ENCODE measurements at regions not wholly inside any gene's neighbourhood (a gene's known extent, or its start where the extent isn't known, plus 50 kb on each side); places are given as distances from the start of the nearest gene placed in this dataset.

DNA sequence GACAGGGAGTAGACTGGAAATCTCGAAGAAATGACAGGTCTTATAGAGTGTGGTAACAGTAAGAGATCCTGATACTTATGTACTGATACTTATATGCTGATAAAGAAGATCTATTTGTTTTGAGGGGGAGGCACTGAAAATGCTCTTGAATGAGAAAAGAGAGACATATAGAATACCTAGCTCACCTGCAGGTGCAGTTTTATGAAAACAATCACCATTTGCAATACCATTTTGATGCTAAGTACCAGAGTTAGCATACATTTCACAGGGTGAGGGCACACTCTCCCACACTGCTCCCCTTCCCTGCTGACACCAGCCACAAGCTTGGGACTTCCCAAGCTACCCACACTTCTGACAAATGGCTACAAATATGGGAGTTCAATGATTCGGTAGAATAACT lies 1490.1 kb upstream of the IGFBP7 start:
- intact Hi-C loops (cut with DNase I) = no loop called here
- ATAC-seq (no peak), DNase-seq (ENCODE audit: low spot score) (no peak)

DNA sequence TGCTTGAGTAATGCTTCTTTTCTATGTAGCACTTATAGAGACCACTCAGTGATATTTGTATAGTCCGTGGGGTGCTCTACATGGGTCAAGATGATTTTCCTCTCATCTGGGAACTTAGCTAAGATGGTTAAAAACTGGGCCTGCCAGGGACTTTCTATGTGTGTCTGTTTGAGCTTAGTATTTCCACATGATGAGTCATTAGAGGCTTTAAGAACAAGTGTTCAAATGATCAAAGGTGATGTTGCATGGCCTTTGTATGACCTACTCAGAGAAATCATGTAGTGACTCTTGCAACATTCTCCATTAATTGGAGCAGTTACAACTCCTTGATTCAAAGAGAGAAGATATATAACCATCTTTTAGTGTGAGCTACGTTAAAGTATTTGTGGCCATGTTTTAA lies 1480.5 kb upstream of the IGFBP7 start:
- ATAC-seq = no peak
- no peak for DNase-seq (ENCODE audit: low spot score)
- intact Hi-C loops (cut with DNase I) = no loop called here

DNA sequence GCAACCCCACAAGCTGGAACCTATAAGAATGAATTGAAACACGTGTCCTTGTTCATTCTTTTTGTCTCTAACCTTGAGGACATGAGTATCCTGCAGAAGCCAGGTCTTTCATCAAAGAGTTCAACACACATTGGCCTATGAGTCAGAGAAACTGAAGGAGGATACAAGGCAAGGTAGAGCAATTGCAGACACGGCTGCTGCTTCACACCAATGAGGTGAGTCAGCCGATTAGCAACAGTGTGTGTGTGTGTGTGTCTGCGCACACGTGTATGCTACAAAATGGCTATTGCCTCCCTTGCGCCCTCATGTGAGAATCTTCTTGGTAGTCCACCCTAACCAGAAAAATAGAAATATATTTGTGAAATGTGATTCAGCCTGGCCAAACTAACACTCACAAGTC lies 1477.7 kb upstream of the IGFBP7 start:
- intact Hi-C loops (cut with DNase I) = no loop called here
- no peak for DNase-seq (ENCODE audit: low spot score)
- no peak for ATAC-seq

DNA sequence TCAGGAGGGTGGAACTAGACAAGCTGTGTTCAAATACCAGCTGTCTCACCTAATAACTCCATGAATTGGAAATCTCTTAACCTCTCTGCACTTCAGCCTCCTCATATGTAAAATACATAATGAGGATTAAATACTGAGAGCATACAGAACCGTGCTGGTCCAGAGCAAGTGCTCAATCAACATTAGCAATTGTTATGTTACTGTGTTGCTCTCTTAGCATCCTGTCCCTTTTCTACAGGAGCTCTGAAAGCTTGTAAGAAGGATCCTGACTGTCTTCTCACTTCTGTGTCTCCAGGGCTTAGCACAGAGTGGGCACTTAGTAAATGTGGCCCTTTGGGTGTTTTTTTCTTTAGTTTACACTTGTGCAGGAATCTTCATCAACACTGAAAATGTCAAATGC lies 1456.1 kb upstream of the IGFBP7 start:
- no peak for DNase-seq (ENCODE audit: low spot score)
- intact Hi-C loops (cut with DNase I) = no loop called here
- ATAC-seq = no peak

DNA sequence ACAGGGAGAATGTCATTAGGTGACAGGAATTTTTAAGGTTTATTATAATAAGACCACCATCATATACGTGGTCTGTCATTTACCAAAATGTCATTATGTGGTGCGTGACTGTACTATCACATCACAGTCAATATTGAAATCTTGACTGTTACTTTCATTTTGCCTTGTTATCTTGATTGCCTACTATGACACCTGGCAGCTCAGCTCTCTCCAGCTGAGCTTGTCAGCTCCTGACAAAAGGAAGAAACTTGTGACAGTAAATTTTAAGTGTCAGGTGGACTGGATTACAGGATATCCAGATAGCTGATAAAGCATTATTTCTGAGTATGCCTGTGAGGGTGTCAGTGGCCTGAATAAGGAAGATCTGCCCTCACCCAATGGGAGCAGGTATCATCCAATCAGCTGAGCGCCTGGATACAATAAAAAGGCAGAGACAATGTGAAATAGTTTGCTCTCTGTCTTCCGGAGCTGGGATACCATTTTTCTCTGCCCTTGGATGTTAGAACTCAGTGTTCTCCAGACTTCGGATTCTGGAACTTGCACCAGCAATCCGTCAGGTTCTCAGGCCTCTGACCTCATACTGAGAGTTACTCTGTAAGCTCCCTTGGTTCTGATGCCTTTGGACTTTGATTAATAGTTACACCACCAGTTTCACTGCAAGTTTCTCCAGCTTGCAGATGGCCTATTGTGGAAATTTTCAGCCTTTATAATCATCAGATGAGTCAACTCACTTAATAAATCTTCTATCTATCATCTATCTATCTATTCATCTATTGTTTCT lies 1454.7 kb upstream of the IGFBP7 start:
- no peak for ATAC-seq
- intact Hi-C loops (cut with DNase I) = no loop called here
- DNase-seq (ENCODE audit: low spot score) = no peak

DNA sequence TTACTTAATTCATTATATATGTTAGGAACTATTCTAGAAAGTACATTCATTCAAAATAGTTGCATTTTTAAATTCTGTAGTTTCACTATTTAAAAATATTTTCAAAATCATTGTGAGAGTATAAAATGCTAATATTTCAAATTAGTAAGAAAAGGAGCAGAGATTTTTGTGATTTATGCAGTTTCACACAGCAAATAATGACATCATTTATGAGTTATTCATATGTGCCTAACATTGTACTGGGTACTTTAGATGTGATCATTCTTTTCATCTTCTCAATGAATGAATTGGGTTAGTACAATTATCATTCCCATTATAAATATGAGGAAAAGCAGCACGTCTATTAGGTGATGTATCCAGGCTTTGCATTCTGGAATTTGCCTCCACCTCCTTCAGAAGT lies 1451.0 kb upstream of the IGFBP7 start:
- intact Hi-C loops (cut with DNase I) = no loop called here
- ATAC-seq (no peak), DNase-seq (ENCODE audit: low spot score) (no peak)

DNA sequence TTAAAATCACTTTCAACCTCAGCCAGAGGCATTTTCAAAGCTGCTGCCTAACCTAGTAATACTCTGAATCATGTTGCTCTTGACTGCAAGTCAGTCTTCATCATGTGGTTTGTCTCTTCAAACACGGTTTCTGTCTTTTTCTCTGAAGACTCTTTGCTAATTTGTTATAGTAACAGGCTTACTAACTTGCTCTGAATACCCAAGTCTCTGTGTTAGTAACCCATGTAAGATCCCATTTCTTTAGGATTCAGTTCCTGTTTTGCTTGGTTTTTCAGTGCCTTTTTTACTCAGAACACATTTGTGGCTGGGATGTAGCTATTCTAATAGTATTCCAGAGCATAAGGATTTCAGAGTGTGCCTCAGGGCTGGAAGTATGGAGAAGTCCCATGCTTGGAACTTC lies 1450.6 kb upstream of the IGFBP7 start:
- DNase-seq (ENCODE audit: low spot score) = no peak
- ATAC-seq = no peak
- intact Hi-C loops (cut with DNase I) = no loop called here

DNA sequence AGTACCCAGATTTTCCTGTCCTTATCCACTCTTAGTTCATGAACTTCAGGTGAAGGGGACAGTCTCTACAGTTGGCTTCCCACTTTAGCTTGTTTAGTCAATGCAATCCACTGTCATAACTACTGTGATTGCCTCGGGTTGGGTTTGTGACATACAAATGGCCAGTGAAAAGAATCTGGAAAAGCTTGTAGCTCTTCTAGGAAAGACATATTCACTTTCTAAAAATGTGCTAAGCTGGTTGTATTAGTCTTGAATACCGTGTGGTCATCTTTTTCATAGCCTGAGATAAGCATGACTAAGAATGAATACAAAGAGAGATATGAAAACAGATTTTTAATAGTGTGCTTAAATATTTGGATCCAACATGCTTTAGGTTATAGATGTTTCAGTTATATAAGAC lies 1443.5 kb upstream of the IGFBP7 start:
- DNase-seq (ENCODE audit: low spot score) = no peak

DNA sequence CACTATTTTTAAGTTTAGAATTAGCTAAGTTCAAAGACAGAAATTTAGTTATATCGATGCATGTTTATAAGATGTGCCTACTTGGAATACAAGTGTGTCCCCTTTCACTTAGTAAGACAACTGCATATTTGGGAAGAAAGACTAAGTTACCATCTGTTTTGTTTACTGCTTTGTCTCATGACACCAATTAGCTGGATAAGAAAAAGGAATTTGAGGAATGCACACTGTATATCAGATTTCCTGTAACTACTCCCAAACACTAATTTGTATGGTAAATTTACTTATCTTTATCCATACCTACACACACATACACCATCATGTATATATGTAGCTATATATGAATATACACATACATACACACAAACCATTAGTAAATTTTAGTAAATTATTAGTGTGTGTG lies 1442.8 kb upstream of the IGFBP7 start:
- no peak for ATAC-seq
- DNase-seq (ENCODE audit: low spot score) = no peak
- intact Hi-C loops (cut with DNase I) = no loop called here

More for the DNA sequence above, 1443.5 kb upstream of the IGFBP7 start:
- ATAC-seq = no peak
- intact Hi-C loops (cut with DNase I) = no loop called here

DNA sequence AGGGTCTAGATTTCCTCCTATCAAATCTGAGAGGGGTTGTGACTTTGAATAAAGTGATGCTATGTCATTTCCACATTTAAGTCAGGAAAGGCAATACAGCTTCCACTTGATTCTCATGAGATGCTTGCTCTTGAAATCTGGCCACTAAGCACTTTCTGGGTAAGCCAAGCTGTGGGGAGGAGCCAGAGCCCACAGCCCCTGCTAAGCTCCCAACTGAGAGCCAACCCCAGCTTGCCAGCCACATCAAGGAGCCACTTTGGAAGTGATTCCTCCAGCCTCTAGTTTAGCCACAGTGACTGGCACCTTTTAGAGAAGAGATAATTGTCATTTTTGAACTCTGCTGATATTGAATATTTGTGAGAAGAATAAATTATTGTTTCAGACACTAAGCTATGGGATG lies 1441.5 kb upstream of the IGFBP7 start:
- intact Hi-C loops (cut with DNase I) = no loop called here
- DNase-seq (ENCODE audit: low spot score) = no peak
- ATAC-seq = no peak

DNA sequence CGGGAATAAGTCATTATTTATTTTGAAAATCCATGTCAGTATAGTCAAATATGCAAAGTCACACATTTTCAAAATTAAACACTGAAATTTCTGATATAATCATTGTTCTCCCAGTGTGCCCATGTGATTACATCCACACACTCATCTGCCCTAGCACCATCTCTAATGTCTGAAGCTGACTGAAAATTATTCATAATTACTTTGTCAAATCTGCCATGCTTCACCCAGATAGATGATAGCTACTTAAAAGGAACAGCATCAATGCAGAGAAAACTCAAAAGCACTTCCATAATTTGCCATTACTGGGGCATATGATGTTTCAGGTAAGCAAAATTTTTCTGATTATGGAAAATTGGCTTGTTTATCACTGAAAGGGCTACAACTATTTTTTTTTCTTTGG lies 1433.3 kb upstream of the IGFBP7 start:
- DNase-seq (ENCODE audit: low spot score) (no peak), ATAC-seq (no peak)
- intact Hi-C loops (cut with DNase I) = no loop called here

DNA sequence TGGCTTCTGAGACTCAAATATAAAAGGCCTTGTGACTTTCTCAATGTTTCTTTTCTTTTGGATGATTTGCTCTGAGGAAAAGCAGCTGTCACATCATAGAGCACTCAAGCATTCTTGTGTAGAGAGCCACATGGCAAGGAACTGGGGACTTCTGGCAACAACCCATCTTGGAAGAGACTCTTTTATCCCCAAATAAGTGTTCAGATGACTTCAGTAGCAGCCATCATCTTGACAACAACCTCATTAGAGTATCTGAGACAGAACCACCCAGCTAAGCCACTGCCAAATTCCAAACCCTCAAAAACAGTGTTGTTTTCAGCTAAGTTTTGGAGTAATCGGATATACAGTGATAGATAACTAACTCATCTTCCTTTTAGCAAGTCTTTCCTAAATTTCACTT lies 1431.7 kb upstream of the IGFBP7 start:
- no peak for ATAC-seq
- intact Hi-C loops (cut with DNase I) = no loop called here
- DNase-seq (ENCODE audit: low spot score) = no peak

DNA sequence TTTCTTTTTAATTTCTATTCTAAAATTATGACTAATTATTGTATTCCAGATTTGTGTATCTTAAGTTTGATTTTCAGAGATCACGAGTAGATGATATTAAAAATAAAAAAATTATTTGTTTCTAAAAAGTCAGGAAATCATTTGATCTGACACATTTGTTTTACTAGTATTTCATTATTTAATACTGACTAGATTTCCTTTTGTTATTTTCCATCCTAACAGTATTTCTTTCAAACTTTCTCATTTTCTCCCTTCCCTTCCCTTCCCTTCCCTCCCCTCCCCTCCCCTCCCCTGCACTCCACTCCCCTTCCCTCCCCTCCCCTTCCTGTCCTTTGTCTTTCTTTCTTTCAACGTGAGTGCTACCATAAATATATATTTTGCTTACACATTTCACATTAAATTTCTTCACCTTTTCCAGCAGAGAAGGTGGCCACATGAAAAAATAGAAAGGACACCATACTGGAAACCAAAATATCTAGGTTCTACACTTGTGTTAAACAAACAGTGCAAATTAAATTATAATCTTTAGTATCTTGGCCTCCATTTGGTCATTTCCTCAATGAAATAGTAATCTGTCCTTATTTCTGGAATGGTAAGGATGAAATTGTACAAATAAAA lies 1412.7 kb upstream of the IGFBP7 start:
- no peak for ATAC-seq
- no peak for DNase-seq (ENCODE audit: low spot score)
- intact Hi-C loops (cut with DNase I) = no loop called here

DNA sequence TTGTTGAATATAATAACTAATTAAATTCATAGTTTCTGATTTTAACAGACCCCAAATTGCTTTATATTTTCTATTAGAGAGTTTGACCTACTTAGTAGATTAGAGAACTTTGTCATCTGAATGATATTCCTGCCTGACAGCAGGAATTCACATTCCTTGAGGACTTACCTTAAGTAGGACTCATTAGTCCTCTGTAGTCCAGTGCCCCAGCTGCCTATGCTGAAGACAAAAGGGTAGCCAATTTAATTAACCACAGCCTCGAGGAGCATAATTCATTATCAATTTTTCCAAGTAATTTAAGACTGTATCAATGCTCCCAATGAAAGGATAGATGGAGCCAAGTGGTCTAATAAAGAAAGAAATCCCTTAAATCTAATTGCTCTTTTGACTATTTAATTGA lies 1405.0 kb upstream of the IGFBP7 start:
- intact Hi-C loops (cut with DNase I) = no loop called here
- ATAC-seq = no peak
- DNase-seq (ENCODE audit: low spot score) = no peak

DNA sequence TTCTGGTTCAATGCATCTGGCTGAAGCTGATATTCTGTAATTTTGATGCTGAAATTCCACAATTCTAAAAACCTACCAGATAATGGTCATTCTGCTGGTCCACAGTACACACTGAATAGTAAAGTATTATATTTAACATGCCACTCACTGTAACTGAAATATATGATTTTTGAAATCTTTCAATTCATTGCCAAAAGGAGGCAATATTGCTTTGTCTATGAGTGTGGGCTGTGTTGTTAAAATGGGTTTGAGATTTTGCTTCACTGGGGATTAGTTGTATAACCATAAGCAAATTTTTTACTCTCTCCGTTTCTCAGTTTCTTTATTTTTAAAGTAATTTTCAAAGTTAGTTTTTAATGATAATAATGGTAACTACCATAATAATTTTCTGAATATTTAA lies 1404.1 kb upstream of the IGFBP7 start:
- ATAC-seq = no peak
- DNase-seq (ENCODE audit: low spot score) = no peak
- intact Hi-C loops (cut with DNase I) = no loop called here

DNA sequence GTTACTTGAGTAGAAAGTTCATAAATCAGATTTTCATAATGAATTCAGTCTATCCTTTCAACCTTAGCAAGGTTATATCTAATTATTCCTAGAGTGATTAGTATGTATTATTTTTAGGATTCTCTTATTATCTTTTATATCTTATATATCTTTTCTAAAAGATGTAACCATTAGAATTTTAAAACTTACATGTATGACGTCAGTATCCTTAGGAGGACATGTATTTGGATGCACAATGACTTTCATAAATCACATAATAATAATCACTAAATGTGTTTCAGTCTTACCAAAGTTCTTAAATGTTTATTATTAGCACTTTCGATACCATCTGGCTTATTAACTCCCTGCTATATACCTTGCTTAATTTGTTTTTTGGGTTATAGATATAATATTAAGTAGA lies 1400.5 kb upstream of the IGFBP7 start:
- ATAC-seq (no peak), DNase-seq (ENCODE audit: low spot score) (no peak)

DNA sequence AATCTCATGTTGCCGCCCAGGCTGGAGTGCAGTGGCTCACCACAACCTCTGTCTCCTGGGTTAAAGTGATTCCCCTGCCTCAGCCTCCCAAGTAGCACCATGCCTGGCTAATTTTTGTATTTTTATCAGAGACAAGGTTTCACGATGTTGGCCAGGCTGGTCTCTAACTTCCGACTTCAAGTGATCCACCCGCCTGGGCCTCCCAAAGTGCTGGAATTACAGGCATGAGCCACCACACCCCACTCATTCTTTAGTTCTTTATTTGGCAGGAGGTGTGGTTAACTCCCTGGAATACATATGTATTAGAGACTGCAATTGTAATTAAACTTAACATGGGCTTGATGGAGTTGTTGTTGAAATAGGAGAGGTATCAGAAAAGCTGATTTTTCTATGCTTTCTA lies 1396.9 kb upstream of the IGFBP7 start:
- intact Hi-C loops (cut with DNase I) = no loop called here
- DNase-seq (ENCODE audit: low spot score) = no peak
- no peak for ATAC-seq

More for the DNA sequence above, 1400.5 kb upstream of the IGFBP7 start:
- intact Hi-C loops (cut with DNase I) = no loop called here

DNA sequence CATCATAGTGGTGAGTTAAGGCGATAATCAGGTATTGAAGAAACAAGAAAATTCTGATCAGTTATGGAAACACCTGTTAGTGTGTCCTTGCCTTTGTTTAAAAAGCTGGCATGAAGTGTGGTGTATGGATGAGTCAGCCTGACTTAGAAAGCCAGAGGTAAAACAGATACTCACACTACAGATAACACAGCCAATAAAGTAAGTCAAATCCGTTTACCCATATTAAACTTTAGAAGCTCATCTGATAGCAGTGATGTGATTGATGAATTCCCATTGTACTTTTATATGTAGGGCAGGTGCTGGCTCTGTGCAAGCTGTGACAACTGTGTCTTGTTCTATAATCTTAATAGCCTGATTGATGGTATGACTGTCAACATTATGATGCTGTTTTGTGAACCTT lies 1392.7 kb upstream of the IGFBP7 start:
- intact Hi-C loops (cut with DNase I) = no loop called here
- DNase-seq (ENCODE audit: low spot score) = no peak
- no peak for ATAC-seq

DNA sequence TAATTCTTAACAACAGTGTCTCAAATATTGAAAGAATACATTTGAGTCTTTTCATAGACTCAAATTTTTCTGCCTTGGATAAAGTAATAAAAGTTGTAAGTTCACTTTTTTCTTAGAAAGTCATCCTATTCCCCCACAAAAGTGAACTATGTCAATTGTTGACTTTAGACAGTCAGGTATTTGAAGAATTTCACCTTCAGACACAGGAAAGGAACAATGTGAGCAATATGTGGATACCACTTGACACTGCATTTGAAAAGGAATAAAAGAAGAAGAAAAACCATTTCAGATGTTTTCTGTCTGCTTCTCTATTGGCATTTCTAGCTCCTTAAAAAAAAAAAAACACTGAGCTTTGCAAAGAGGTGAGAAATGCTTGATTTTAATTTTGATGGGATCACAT lies 1389.0 kb upstream of the IGFBP7 start:
- DNase-seq (ENCODE audit: low spot score) (no peak), ATAC-seq (no peak)
- intact Hi-C loops (cut with DNase I) = no loop called here

DNA sequence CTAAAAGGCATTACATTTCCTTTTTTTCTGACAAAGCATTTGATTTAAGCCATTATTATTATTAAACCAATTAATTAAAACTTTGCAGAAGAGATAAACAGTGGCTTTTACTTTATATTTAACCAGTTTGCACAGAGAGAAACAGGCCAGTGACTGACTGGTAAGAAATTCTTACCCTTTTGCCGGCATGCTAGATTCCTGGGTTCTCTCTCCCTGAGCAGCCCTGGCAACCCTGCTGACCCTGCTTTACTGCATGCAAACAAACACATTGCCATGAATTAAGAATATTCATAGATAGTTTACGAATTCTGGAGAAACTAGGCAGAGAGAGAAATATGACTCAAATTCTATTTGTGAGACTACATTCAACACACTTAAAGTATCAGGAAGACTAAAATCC lies 1381.4 kb upstream of the IGFBP7 start:
- DNase-seq (ENCODE audit: low spot score) (no peak), ATAC-seq (no peak)
- intact Hi-C loops (cut with DNase I) = no loop called here

DNA sequence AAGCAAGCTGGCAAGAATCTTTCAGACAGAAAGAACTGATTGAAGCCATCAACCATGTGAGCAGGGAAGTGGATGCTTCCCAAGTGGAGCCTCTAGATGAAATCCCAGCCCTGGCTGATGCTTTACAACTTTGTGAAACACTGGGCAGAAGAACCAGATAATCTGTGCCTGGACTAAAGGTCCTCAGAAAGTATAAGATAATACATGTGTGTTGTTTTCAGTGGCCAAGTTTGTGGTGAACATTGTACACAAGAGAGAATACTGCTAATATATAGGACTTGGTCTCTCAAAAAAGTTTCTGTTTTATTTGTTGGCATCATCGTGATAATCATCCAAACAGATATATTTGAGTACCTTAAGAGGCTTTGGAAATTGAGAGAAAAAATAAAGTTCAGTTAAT lies 1367.8 kb upstream of the IGFBP7 start:
- DNase-seq (ENCODE audit: low spot score) = no peak
- intact Hi-C loops (cut with DNase I) = no loop called here
- ATAC-seq = no peak

Data from sciatic nerve (tissue), 2 donors.